IMR-90 (cell line): ENCODE measurements at regions not wholly inside any gene's neighbourhood (a gene's known extent, or its start where the extent isn't known, plus 50 kb on each side); places are given as distances from the start of the nearest gene placed in this dataset.

Source experiments
- ATAC-seq: fragments of 200-7000 bp; cut with Tn5 transposase; 2 replicates; pipeline ENCODE4 v1.9.1; 2020; ENCODE audit warnings: low read depth, mild to moderate bottlenecking, moderate library complexity
- BruUV-seq: library from RNA; stranded (reverse); fragments of 400-500 nt; replicated peaks from 2 replicates; lab custom pipeline; 2021; lab: Mats Ljungman, UMichigan
- CTCF ChIA-PET: fragments of 300-600 bp; formaldehyde crosslinking; extraction: SDS; loops from one replicate; lab custom pipeline; 2021; ENCODE audit warnings: antibody characterized with exemption; lab: Yijun Ruan, JAX
- POLR2A ChIA-PET: fragments of 300-600 bp; sonication (Branson Sonifier 250); formaldehyde crosslinking; loops from one replicate; lab custom pipeline; 2022; ENCODE audit warnings: antibody characterized with exemption; ENCODE audit not compliant: unreplicated experiment; lab: Charles Lee
- DNase-seq: peaks from one replicate; pipeline ENCODE4 v3.0.0; 2013
- H2AFZ ChIP-seq: replicated peaks from 2 replicates; pipeline ENCODE3; 2013; ENCODE audit warnings: low read length, mild to moderate bottlenecking; ENCODE audit not compliant: poor library complexity
- H2AK5ac ChIP-seq: 2 replicates; pipeline ENCODE4 v1.6.1; 2013; ENCODE audit warnings: low read depth, low read length, inconsistent platforms
- H2AK9ac ChIP-seq: replicated peaks from 2 replicates; pipeline ENCODE3; 2013; ENCODE audit warnings: mild to moderate bottlenecking, low read depth, low read length, moderate library complexity; ENCODE audit not compliant: poor library complexity
- H2BK120ac ChIP-seq: 2 replicates; pipeline ENCODE4 v1.6.1; 2013; ENCODE audit warnings: low read depth, low read length, inconsistent platforms
- H2BK15ac ChIP-seq: 3 replicates; pipeline ENCODE4 v1.6.1; 2013; ENCODE audit warnings: low read depth, low read length, inconsistent platforms
- H2BK20ac ChIP-seq: 2 replicates; pipeline ENCODE4 v1.6.1; 2013; ENCODE audit warnings: low read depth, mild to moderate bottlenecking, inconsistent platforms, low read length, moderate library complexity
- H2BK5ac ChIP-seq: 2 replicates; pipeline ENCODE4 v1.6.1; 2013; ENCODE audit warnings: mild to moderate bottlenecking, low read depth, low read length, inconsistent platforms; ENCODE audit not compliant: poor library complexity, severe bottlenecking
- H3K14ac ChIP-seq: replicated peaks from 2 replicates; pipeline ENCODE4 v1.6.1; 2013; ENCODE audit warnings: low read depth, low read length, inconsistent platforms
- H3K18ac ChIP-seq: 2 replicates; pipeline ENCODE4 v1.6.1; 2013; ENCODE audit warnings: low read depth, low read length, control low read depth
- H3K23ac ChIP-seq: 2 replicates; pipeline ENCODE4 v1.6.1; 2013; ENCODE audit warnings: low read depth, low read length, inconsistent platforms
- H3K27ac ChIP-seq: 2 replicates; pipeline ENCODE4 v1.5.1; 2013; ENCODE audit warnings: mild to moderate bottlenecking, control low read depth, low read length; ENCODE audit not compliant: insufficient read depth
- H3K27me3 ChIP-seq: 2 replicates; pipeline ENCODE4 v1.6.1; 2013; ENCODE audit warnings: low read length; ENCODE audit not compliant: control insufficient read depth, insufficient read depth
- H3K36me3 ChIP-seq: 2 replicates; pipeline ENCODE4 v1.6.1; 2013; ENCODE audit warnings: low read length, mixed read lengths; ENCODE audit not compliant: control insufficient read depth, insufficient read depth
- H3K4ac ChIP-seq: 2 replicates; pipeline ENCODE4 v1.6.1; 2013; ENCODE audit warnings: low read depth, low read length, inconsistent platforms
- H3K4me1 ChIP-seq: 2 replicates; pipeline ENCODE4 v1.6.1; 2013; ENCODE audit warnings: low read length, mixed read lengths; ENCODE audit not compliant: control insufficient read depth, insufficient read depth
- H3K4me2 ChIP-seq: 2 replicates; pipeline ENCODE4 v1.6.1; 2013; ENCODE audit warnings: low read depth, mild to moderate bottlenecking, control low read depth, low read length, moderate library complexity
- H3K4me3 ChIP-seq: 2 replicates; pipeline ENCODE4 v1.5.1; 2013; ENCODE audit warnings: low read depth, mild to moderate bottlenecking, control low read depth, low read length, moderate library complexity; ENCODE audit not compliant: insufficient read depth
- H3K56ac ChIP-seq: 2 replicates; pipeline ENCODE4 v1.6.1; 2013; ENCODE audit warnings: low read length, inconsistent platforms; ENCODE audit not compliant: insufficient read depth; ENCODE audit errors: extremely low read depth
- H3K79me1 ChIP-seq, 2 experiments: 2 replicates each; pipeline ENCODE4 v1.6.1; 2013; ENCODE audit warnings: low read length in 2 of 2, inconsistent platforms in 1 of 2, low read depth in 1 of 2
- H3K9ac ChIP-seq: 2 replicates; pipeline ENCODE4 v1.6.1; 2013; ENCODE audit warnings: low read depth, low read length, control low read depth
- H3K9me1 ChIP-seq: 2 replicates; pipeline ENCODE4 v1.6.1; 2013; ENCODE audit warnings: low read length, inconsistent platforms; ENCODE audit not compliant: insufficient read depth
- H3K9me3 ChIP-seq: 2 replicates; pipeline ENCODE4 v1.6.1; 2013; ENCODE audit warnings: low read length; ENCODE audit not compliant: control insufficient read depth, insufficient read depth
- H4K20me1 ChIP-seq: 2 replicates; pipeline ENCODE4 v1.6.1; 2013; ENCODE audit warnings: low read length, inconsistent platforms; ENCODE audit not compliant: insufficient read depth
- H4K5ac ChIP-seq: 2 replicates; pipeline ENCODE4 v1.6.1; 2013; ENCODE audit warnings: mild to moderate bottlenecking, low read depth, low read length, control low read depth
- H4K8ac ChIP-seq, 2 experiments: 2 replicates each; pipeline ENCODE4 v1.6.1; 2013; ENCODE audit warnings: low read depth in 2 of 2, low read length in 2 of 2, control low read depth in 1 of 2, inconsistent platforms in 1 of 2
- H4K91ac ChIP-seq: 2 replicates; pipeline ENCODE4 v1.6.1; 2013; ENCODE audit warnings: low read depth, low read length, inconsistent platforms; ENCODE audit not compliant: insufficient read depth
- ELK1 ChIP-seq: fragments of 150-350 bp; IDR thresholded peaks from 2 replicates; pipeline ENCODE4 v1.6.1; 2016; ENCODE audit warnings: low read depth, mild to moderate bottlenecking, low read length, moderate library complexity, borderline replicate concordance
- MAFK ChIP-seq: IDR thresholded peaks from 2 replicates; pipeline ENCODE4 v1.6.1; 2012; ENCODE audit warnings: low read depth, low read length, improper control_type of control experiment
- NFE2L2 ChIP-seq: fragments of 150-350 bp; IDR thresholded peaks from 2 replicates; pipeline ENCODE4 v1.6.1; 2016; ENCODE audit warnings: low read depth, mild to moderate bottlenecking, low read length
- RAD21 ChIP-seq: IDR thresholded peaks from 2 replicates; pipeline ENCODE4 v1.6.1; 2012; ENCODE audit warnings: low read length, improper control_type of control experiment
- WGBS, 2 experiments: methylation state at CpG; one replicate each; pipeline versions ENCODE4 v1.1.5 to v1.1.7; 2013; ENCODE audit warnings: missing lambda C conversion rate in 2 of 2; ENCODE audit not compliant: insufficient read length in 1 of 2; ENCODE audit errors: extremely low coverage in 2 of 2; 5-methylcytosine and 5-hydroxymethylcytosine counted together
- dilution Hi-C: fragments of 300-500 bp; cut with HindIII; formaldehyde crosslinking; loops from one replicate; pipeline ENCODE4 v1.14.3; 2018; ENCODE audit warnings: low sequenced_read_pairs; ENCODE audit not compliant: unreplicated experiment
- in situ Hi-C: fragments of 300-500 bp; cut with MboI; formaldehyde crosslinking; loops from 3 replicates; pipeline ENCODE4 v1.14.3; 2019; ENCODE audit warnings: low sequenced_read_pairs, inconsistent platforms, mixed read lengths
- intact Hi-C: fragments of 100-400 bp; cut with micrococcal nuclease; formaldehyde crosslinking; loops from 2 replicates; pipeline ENCODE4 v1.10.0; 2022

GRCh38 chr21:20004367-20004766 is 993.8 kb upstream of the NCAM2 start:
- Histone ChIP-seq H3K36me3 (no peaks in the 10 kb centered on the region), H3K4me2 (no peak overlapping the region), H2BK120ac (no peak overlapping the region), H4K8ac (no peak overlapping the region), H3K79me1 (no peaks in the 10 kb centered on the region), H2AK5ac (no peak overlapping the region), H3K4ac (no peak overlapping the region), H2BK20ac (no peak overlapping the region), H2BK5ac (no peak overlapping the region), H2AFZ (no peak overlapping the region), H3K9me1 (no peaks in the 10 kb centered on the region), H3K14ac (no peak overlapping the region), H3K27me3 (no peaks in the 10 kb centered on the region), H4K20me1 (no peaks in the 10 kb centered on the region), H3K9me3 (peaks cover 5% of the 10 kb centered on the region), H3K27ac (no peak overlapping the region), H3K9ac (no peak overlapping the region), H3K18ac (no peak overlapping the region), H3K56ac (no peak overlapping the region), H3K4me1 (no peaks in the 10 kb centered on the region), H3K4me3 (no peak overlapping the region), H4K5ac (no peak overlapping the region), H4K91ac (no peak overlapping the region), H2AK9ac (no peak overlapping the region), H2BK15ac (no peak overlapping the region), H3K23ac (no peak overlapping the region)
- no peak for DNase-seq
- BruUV-seq, result no TSS peak
- no CpG with 5 or more reads among the region's 3 CpGs for WGBS, 2 experiments
- no peak for ATAC-seq
- no peak for TF ChIP-seq RAD21
- TF ChIP-seq NFE2L2, result no peak
- no peak for TF ChIP-seq MAFK
- no peak for TF ChIP-seq ELK1
- dilution Hi-C loops (no loop called here), intact Hi-C loops (no loop called here), in situ Hi-C loops (no loop called here)
- POLR2A ChIA-PET, result no interaction called here
- CTCF ChIA-PET, result no interaction called here
